CD4-positive, alpha-beta T cell treated with Interleukin-17A for 4 hours (primary cell): ENCODE measurements at regions not wholly inside any gene's neighbourhood (a gene's known extent, or its start where the extent isn't known, plus 50 kb on each side); places are given as distances from the start of the nearest gene placed in this dataset.
"Not testable (repeated sequence)": the region's sequence is repeated elsewhere in the genome, so short reads cannot be mapped to it uniquely, and the experiment has no call there.

Experiments used
- DNase-seq: peaks from one replicate; pipeline ENCODE4 v3.0.0-alpha.2; 2020; ENCODE audit warnings: mixed read lengths

DNA sequence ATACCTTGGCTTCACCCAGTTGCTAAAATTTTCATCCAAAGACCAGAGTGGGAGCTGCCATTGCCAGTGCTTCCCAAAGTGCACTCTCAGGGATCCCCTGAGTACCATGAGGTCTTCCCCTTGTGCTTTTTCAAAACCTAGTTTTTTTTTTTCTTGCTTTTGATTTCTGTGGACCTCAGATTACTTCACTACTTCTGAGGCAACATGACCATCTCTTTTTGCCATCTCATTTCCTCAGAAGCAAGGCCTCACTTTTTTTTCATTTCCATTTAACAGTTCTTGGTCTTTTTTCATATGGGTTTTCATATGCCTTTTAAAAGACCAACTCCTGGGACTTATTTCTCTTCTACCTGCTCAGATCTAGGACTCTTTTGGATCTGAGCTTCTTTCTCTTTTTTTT lies 64.1 kb upstream of the MMS22L start:
- no peak for DNase-seq

DNA sequence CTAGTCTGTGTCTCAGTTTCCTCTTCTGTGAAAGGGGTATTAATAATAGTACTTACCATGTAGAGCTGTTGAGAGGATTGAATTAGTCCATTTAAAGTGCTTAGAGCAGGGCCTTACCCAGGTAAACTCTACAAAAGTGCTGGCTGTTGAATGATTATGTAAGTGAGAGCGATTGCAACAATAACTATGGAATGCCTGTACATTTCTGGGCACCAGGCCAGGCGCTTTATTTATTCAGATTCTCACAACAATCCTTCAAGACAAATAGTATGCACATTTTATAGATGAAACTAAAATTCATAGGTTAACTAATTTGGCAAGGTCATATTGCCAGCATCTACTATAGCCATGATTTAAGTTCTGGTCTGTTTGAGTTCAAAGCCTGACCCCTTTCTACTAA lies 78.3 kb upstream of the MMS22L start:
- no peak for DNase-seq

DNA sequence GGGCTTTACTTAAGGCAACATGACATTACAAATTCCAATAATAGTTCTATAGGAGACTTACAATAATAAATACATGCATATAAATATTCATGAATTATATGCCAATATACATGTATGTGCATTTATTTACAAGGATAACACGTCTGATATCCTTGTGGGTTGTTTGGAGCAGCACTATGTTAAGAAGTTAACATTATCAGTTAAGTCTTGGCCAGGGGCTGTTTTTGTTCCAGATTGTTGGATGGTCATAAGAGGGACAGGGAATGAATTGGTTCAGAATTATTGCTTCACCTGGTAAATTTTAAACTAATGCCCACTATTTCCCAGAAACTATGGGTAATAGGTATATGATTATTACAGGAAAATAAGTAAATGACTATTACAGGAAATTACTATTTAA lies 81.3 kb upstream of the MMS22L start:
- no peak for DNase-seq

DNA sequence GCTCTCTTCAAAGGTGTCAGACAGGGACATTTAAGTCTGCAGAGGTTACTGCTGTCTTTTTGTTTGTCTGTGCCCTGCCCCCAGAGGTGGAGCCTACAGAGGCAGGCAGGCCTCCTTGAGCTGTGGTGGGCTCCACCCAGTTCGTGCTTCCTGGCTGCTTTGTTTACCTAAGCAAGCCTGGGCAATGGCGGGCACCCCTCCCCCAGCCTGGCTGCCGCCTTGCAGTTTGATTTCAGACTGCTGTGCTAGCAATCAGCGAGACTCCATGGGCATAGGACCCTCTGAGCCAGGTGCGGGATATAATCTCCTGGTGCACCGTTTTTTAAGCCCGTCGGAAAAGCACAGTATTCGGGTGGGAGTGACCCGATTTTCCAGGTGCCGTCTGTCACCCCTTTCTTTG lies 99.1 kb upstream of the MMS22L start:
- not testable (repeated sequence) for DNase-seq

DNA sequence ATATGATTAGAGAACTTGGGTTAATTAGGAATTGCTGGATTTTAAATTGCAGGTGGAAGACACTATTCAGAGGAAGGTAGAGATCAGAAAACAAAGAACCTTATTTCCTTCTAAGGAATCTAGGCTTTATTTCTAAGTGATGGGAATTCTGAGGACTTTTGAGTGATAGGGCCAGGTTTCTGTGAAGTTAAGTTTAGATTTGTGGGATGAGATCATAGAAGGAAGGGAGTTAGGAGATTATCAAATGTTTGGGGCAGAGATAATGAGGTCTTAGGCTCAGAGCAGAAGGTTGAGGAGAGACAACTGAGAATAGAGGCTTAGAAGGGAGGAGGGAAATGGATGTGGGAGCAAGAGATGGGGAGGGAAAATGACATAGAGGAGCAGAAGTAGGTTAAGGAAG lies 109.7 kb upstream of the MMS22L start:
- no peak for DNase-seq

DNA sequence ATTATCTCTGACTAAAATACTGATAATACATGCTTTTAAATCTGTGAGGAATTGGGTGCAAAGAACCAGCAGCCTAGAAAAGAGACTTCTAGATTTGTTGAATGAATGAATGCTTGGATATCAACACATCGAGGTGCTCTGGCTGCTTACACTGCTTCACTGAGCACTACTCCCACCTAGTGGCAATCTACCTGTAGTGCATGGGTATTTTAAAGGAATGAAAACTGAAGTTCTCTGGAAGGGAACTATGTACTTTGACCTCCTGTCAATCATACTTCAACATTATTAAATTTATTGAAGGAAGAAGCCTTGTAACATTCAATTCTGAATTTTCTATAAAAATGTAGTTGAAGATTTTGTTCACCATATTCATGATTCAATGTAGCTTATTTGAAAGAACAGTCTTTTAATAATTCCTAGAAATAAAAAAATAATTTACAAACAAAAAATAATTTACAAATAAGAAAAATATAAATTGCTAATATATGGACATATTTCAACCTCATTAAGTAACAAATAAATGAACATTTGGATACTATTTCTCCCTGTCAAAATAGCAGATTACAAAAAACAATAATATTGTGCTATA lies 111.2 kb upstream of the MMS22L start:
- peak; percentile 57 for DNase-seq

DNA sequence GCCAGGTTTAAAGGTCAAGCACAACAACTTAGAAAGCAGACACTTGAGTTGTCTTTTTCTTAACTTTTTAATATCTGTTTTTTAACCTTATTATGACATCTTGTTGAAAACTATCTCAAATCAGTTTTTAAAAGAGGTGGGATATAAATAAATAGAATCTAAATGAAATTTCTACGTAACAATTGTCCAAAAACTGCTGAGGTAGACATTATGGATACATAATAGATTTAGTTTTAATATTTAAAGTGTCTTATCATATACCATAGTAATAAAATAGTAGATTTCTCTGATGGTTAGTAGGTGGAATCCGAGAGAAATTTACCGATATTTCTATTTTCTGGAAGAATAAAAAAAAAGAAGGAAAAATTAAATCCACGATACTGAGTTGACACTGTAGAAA lies 113.9 kb upstream of the MMS22L start:
- DNase-seq, result no peak

DNA sequence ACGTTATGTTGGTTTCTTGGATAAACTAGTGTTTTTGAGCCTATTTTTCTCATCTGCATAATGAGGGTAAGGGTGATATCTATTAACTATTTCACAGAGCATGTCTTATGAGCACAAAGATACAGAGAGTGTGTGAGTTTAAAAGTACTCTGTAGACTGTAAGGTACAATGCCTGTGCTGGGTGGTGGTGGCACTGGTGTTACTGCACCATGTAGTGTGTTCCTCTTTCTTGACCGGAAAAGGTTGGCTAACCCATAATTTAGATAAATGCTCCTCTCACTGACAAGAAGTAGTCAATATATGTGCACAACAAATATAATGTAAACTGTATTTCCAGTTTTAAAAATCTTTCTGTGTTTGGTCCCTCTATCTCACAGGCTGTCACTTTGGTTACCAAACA lies 116.2 kb upstream of the MMS22L start:
- DNase-seq, result no peak

DNA sequence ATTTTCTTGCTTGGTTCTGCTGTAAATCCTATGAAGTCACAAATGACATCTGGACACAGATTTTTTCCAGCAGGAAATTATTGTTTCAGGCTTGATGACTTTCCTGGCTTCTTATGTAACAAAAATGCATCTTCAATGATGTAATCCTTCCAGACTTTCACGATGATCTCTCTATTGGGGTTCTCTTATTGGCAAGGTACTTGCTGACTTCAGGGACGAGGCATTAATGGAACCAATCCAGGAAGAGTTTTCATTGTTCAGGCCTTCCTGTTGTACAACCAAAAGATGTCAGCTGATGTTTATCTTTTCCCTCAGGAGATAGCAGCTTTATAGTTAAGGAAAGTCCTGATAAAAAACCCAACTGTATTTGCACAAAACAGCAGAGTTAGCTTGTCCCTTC lies 118.5 kb upstream of the MMS22L start:
- DNase-seq, result no peak

DNA sequence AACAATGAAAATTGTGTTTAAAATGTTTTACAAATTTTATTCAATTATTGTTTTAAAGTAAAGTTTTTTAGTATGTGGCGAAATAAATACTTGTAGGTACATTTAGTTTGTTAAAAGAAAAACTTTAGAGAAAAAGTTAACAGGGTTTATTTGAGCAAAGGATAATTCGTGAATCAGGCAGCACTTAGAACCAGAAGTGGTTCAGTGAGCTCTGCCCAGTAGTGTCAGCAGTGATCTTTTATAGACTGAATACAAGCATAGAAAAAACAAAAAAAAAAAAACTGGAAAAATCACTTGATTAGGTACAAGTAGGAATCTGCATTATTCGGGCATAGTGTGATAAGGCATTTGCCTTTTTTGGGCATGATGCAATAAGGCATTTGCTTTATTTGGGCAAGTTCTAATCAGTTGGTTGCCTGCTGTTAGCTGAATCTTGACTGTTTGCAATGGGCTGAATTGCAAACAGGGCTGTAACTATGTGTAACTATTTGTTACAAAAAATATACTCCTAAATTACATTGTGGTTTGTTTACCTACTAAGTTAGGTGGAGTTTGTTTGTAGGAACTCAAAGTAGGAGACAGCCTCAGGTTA lies 122.9 kb upstream of the MMS22L start:
- no peak for DNase-seq

DNA sequence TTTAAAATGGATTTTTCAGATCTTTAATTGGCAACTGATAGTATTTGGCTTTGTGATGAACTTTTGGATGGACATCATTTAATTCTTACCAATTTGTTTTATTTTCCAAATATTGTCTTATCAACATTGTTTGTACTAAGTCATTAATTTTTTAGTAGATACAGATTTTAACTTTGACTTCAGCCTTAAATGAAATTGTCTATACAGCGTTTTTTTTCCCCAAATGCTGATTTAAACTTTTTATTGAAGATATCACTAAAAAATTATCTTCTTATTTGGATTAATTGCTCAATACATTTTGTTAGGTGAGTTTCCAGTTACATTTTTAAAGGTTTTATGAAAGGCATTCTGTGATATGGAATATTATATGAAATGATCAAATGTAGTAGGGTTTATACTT lies 123.6 kb upstream of the MMS22L start:
- no peak for DNase-seq

DNA sequence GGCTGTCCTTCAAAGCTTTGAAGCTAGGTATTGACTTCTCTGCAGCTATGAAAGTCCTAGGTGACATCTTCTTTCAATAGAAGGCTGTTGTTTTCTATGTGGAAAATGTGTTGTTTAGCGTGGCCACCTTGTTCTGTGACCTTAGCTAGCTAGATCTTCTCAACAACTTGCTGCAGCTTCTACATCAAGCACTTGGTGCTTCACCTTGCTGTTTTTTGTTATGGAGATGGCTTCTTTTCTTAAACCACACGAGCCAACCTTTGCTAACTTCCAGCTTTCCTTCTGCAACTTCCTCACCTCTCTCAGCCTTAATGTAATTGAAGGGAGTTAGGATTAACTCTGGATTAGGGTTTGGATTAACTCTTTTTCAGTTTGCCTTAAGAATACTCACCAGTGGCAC lies 128.6 kb upstream of the MMS22L start:
- DNase-seq, result no peak

DNA sequence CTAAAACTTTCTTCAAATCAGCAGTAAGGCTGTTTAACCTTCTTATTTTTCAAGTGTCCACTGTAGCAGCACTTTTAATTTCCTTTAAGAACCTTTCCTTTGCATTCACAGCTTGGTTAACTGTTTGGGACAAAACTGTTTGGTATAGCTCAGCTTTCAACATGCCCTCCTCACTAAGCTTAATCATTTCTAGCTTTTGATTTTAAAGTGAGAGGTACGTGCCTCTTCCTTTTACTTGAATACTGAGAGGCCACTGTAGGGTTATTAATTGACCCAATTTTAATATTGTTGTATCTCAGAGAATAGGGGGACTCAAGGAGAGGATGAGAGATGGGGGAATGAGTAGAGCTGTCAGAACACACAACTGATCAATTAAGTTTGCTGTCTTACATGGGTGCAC lies 129.5 kb upstream of the MMS22L start:
- DNase-seq, result no peak

DNA sequence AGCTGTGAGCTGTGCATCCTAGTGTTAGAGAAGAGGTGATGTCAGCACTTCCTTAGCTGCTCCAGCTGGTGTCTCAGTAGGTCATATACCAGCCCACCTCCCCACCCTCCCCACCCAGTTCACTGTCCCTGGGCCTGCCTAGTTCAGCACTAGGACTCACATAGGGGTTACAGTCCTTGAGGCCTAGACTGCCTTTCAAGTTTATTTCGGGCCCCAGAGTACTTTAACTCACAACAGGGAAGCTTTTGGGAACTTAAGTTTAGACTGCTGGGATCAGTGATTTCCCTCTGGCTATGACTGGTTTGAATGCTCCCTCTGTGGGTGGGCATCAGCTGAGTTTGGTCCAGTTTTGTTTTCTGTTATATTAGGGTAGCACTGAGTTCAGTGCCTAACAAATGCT lies 139.2 kb upstream of the MMS22L start:
- no peak for DNase-seq

DNA sequence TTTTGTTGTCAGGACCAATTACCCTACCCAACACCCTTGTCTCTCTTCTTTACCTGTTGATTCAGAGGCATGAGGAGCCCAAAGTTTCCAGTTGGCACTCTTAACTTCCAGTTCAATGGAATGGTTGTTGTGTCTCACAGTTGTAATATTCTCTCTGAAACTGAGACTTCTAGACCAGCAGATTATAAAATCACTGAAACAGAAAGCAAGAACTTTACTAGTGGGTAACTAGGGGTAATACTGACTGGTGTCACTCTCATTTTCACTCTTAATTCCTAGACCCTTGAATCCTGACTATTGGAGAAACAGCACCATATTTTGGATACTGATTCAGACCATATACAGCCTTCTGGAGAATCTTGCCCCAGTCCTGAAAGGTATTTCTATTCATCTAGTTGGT lies 140.2 kb upstream of the MMS22L start:
- no peak for DNase-seq

DNA sequence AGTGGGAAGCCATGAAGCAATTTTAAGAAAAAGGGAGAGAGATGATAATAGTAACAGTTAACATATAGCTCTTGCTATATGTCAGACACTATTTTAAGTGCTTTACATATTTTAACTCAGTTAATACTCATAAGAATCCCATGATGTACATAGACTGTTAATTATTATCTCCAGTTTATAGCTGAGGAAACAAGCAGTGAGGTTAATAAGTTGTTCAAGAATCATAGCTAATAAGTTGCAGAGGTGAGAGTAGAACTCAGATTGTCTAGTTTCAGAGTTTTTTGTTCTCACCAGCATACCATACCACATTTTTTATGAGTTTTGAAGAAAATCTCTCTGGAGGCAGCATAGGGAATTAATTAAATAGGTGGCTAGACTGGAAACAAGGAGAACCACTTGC lies 144.6 kb upstream of the MMS22L start:
- DNase-seq, result no peak

DNA sequence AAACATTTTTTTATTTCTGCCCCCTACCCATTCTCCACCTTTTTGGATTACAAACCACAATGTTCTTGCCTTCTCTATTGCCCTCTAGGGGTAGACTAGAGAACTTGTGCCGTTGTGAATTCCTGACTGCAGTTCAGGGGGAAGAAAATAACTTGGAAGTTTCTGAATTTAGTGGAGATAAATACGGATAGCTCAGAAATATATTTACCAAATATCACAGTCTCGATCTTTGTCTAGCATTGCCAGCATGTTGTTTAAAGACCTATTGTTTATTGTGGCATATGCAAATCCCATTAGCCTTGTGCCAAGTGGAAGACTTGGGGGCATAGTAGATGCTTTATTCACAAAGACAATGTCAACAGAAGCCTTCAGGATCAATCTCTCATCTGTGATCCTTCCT lies 154.1 kb upstream of the MMS22L start:
- no peak for DNase-seq

DNA sequence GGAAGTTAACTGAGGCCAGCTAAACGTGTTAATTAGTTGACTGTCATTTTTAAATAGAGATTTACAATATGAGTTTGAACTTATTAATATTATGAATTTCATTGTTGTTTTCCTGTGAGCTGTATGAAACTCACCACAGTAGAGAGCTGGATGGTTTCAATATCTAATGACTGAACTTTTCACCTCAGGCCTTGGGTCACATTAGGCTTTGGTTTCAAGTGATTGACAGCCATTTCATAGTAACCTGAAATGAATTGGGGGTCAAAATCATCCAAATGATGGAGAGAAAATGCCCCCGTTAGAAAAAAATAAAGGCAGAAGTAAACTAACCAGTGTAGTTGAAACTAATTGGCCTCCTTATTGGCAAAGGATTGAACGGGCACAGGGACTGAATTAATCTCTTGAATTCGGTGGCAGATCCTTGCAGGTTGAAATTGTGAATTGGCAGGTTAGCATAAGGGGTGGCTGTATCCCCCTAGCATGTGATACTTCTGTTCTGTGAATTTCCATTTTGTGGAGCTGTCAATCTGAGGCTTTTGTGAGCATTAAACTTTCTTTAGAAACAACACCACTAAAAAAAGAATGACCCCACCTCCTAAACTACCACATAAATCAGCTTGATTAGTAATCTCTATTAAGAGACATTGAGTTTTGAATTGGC lies 155.1 kb upstream of the MMS22L start:
- DNase-seq, result no peak

DNA sequence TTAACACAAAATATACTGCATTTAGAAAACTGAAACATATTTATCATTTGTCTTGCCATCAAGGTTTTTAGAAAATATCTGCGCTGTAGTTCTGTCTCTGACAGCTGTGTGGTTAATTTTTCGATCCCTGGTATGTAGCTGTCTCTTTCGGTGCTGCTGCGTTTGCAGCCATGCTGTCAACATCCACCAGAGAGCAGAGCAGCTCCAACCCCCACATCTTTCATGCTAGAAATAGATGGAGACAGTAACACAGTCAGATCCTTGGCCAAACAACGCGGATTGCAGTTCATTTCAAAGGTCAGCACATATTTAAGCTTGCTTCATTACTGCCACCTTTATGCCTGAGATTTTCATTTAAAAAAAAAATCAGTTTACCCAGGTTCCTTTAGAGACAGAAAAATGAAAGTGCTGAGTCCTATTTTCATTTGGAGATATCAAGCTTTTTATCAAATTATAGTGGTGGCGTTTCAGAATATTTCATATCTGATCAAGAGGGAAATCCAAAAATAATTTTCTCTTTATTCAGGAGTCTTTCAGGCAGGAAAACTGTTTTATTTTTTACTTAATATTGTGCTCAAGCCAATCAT lies 157.7 kb upstream of the MMS22L start:
- no peak for DNase-seq

DNA sequence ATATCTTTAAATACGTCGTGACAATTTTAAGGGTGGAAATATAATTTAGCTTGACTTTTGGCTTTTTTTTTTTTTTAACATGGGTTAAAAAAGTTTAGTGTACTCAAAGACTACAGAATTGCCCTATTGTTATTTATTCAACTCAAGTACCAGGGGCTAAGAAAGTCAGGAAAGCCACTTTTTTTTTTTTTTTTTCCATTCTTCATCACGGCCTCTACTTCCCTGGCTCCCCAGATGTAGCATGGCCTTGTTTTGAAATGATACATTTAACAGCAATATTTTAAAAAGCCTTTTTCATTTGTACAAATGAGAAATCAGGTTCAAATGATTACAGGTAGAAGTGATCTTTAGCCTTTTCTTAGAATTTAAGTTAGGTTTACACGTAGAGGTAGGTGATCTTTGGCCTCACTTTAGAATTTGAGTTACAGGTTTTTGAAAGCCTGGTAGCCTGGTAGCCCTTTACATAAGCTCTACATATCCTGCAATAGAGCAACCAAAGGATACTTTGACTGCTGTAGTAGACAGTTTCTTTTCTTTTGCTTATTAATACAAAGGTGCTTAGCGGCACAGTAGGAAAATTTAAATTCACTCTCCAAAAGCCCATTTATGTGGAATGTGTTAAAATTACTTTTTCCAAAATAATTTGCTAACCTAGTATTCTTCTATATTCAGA lies 160.5 kb upstream of the MMS22L start:
- DNase-seq, result no peak

DNA sequence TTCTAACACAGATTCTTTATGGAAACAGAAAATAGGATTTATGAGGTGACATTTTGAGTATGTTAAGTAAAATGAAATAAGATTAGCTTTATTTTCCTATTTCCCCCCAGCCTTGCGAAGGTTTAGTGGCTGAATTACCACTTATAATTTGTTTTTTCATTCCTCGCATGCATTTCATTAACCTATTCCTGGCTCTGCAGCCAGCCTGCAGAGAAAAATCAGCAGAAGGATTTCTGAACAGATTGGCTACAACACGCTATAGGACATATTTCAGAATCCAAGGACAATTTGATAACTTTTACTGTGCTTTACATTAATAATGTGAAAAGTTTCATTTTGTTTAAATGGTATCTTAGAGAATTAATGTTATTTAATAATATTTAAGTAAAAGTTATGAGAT lies 162.4 kb upstream of the MMS22L start:
- no peak for DNase-seq

DNA sequence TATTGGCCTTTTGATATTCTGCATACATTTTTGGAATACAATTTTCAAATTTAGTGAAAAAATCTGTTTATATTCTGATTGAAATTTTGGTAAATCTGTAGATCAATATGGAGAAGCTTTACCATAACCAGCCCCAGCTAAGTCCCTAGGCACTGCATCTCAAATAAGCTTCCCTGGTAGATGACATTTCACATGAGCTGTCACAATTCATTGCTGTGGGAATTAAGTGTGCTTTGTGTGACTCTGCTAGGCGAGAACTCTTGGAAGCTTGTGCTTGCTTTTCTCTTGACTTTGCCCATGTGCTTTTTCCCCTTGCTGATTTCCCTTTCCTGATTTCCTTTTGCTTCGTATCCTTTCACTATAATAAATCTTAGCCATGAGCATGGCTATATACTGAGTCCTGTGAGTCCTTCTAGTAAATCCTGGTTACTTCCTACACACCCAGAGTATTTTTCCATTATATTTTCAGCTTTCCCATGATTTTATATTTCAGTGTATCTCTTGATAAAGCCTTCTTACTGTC lies 166.5 kb upstream of the MMS22L start:
- no peak for DNase-seq

DNA sequence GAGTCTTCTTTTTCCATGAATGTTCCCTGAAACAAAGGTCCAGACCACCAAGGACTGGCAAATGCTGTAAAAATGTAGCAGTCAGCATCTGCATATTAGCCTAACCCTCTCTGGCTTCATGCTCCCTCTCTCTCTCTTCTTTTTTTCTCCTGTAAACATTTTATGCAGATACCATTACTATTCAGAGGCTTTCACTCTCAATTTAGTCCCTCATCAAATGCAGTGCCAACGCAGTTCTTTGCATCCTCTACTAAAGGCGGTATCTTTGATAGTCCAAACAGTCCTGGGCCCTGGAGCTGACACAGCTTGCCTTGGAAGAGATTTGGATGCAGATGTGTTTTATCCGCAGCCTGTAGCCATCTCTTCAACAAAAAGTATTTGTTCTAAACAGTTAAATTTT lies 167.1 kb upstream of the MMS22L start:
- DNase-seq, result no peak

DNA sequence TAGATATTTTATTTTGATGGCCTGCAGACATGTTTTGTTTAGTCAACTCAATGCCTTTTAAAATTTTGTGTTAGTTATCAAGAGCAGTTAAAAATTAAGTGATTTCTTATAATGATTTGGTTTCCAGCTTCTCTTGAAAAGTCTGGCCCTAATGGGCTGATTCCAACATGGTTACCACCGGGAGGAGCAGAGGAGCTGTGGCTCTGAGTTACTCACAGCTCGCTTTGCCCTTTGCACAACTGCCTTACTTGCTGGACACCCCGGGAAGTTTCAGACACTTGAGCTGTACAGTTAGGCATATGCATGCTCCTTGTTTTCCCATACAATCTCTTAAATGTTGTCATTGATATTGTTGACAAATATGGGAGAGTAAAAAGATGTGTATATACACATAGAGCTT lies 173.1 kb upstream of the MMS22L start:
- DNase-seq, result no peak
